Adipocyte (in vitro differentiated cells): ENCODE measurements at regions not wholly inside any gene's neighbourhood (a gene's known extent, or its start where the extent isn't known, plus 50 kb on each side); places are given as distances from the start of the nearest gene placed in this dataset.
"Not testable (repeated sequence)": the region's sequence is repeated elsewhere in the genome, so short reads cannot be mapped to it uniquely, and the experiment has no call there.

Source experiments
- DNase-seq: peaks from one replicate; pipeline ENCODE4 v3.0.0-alpha.2; 2015; ENCODE audit warnings: low read depth
- H3K27me3 ChIP-seq: replicated peaks from 2 replicates; pipeline ENCODE4 v1.7.0; 2013; ENCODE audit warnings: mild to moderate bottlenecking, low read length, moderate library complexity; ENCODE audit not compliant: control insufficient read depth, insufficient read depth
- H3K36me3 ChIP-seq: 2 replicates; pipeline ENCODE4 v1.7.0; 2013; ENCODE audit warnings: low read length, mild to moderate bottlenecking, moderate library complexity; ENCODE audit not compliant: control insufficient read depth, insufficient read depth, severe bottlenecking
- H3K4me1 ChIP-seq: 2 replicates; pipeline ENCODE4 v1.7.0; 2013; ENCODE audit warnings: mild to moderate bottlenecking, low read length, moderate library complexity; ENCODE audit not compliant: control insufficient read depth, insufficient read depth
- H3K4me3 ChIP-seq: 2 replicates; pipeline ENCODE4 v1.7.0; 2013; ENCODE audit warnings: mild to moderate bottlenecking, low read length, moderate library complexity
- H3K9ac ChIP-seq: 2 replicates; pipeline ENCODE4 v1.7.0; 2013; ENCODE audit warnings: mild to moderate bottlenecking, low read length, moderate library complexity
- H3K9me3 ChIP-seq: 2 replicates; pipeline ENCODE4 v1.7.0; 2013; ENCODE audit warnings: mild to moderate bottlenecking, low read length, moderate library complexity; ENCODE audit not compliant: control insufficient read depth

- peaks cover 30% of the 10 kb centered on the region for H3K4me1 ChIP-seq
- H3K27me3 ChIP-seq, result no peaks in the 10 kb centered on the region
- H3K36me3 ChIP-seq, result no peaks in the 10 kb centered on the region
- H3K9me3 ChIP-seq, result no peaks in the 10 kb centered on the region
- no peak overlapping the region for H3K4me3 ChIP-seq
- no peak overlapping the region for H3K9ac ChIP-seq
- peak; percentile 40 for DNase-seq
Observed at GRCh38 chr3:176354843-176355242, 842.4 kb downstream of the TBL1XR1 start.

GRCh38 chr3:176352716-176353334 is 844.5 kb downstream of the TBL1XR1 start:
- Histone ChIP-seq H3K27me3 (no peaks in the 10 kb centered on the region), H3K9ac (no peak overlapping the region), H3K9me3 (no peaks in the 10 kb centered on the region), H3K36me3 (no peaks in the 10 kb centered on the region), H3K4me1 (peaks cover 33% of the 10 kb centered on the region), H3K4me3 (no peak overlapping the region)
- DNase-seq, result peak; percentile 63

- peaks cover 33% of the 10 kb centered on the region for H3K4me1 ChIP-seq
- H3K36me3 ChIP-seq, result no peaks in the 10 kb centered on the region
- no peaks in the 10 kb centered on the region for H3K27me3 ChIP-seq
- H3K9me3 ChIP-seq, result no peaks in the 10 kb centered on the region
- no peak overlapping the region for H3K9ac ChIP-seq
- peak overlapping the region; percentile 28 for H3K4me3 ChIP-seq
- DNase-seq, result peak; percentile 78
Observed at GRCh38 chr3:176351408-176351807, 845.9 kb downstream of the TBL1XR1 start.

GRCh38 chr3:176349706-176350105 is 847.6 kb downstream of the TBL1XR1 start:
- H3K27me3 ChIP-seq, result no peaks in the 10 kb centered on the region
- no peaks in the 10 kb centered on the region for H3K36me3 ChIP-seq
- H3K9me3 ChIP-seq, result no peaks in the 10 kb centered on the region
- H3K4me3 ChIP-seq, result no peak overlapping the region
- peak; percentile 63 for DNase-seq
- H3K4me1 ChIP-seq, result peaks cover 33% of the 10 kb centered on the region
- H3K9ac ChIP-seq, result no peak overlapping the region

GRCh38 chr3:176347424-176348146 is 849.7 kb downstream of the TBL1XR1 start:
- no peak overlapping the region for H3K4me3 ChIP-seq
- H3K4me1 ChIP-seq, result peaks cover 28% of the 10 kb centered on the region
- no peak overlapping the region for H3K9ac ChIP-seq
- DNase-seq, result no peak
- no peaks in the 10 kb centered on the region for H3K36me3 ChIP-seq
- H3K9me3 ChIP-seq, result no peaks in the 10 kb centered on the region
- H3K27me3 ChIP-seq, result no peaks in the 10 kb centered on the region

- Histone ChIP-seq H3K27me3 (no peaks in the 10 kb centered on the region), H3K9me3 (no peaks in the 10 kb centered on the region), H3K9ac (no peak overlapping the region), H3K4me3 (no peak overlapping the region), H3K36me3 (no peaks in the 10 kb centered on the region), H3K4me1 (no peaks in the 10 kb centered on the region)
- no peak for DNase-seq
Observed at GRCh38 chr3:176341963-176342362, 855.3 kb downstream of the TBL1XR1 start.

- Histone ChIP-seq H3K36me3 (no peaks in the 10 kb centered on the region), H3K4me1 (no peaks in the 10 kb centered on the region), H3K4me3 (no peak overlapping the region), H3K9ac (no peak overlapping the region), H3K9me3 (no peaks in the 10 kb centered on the region), H3K27me3 (no peaks in the 10 kb centered on the region)
- DNase-seq, result no peak
Observed at GRCh38 chr3:176328666-176329065, 868.6 kb downstream of the TBL1XR1 start.

GRCh38 chr3:176328198-176328597 is 869.1 kb downstream of the TBL1XR1 start:
- DNase-seq, result no peak
- Histone ChIP-seq H3K36me3 (no peaks in the 10 kb centered on the region), H3K27me3 (no peaks in the 10 kb centered on the region), H3K9ac (no peak overlapping the region), H3K4me1 (no peaks in the 10 kb centered on the region), H3K4me3 (no peak overlapping the region), H3K9me3 (no peaks in the 10 kb centered on the region)

- not testable (repeated sequence) for H3K9ac ChIP-seq, H3K36me3 ChIP-seq, H3K9me3 ChIP-seq, H3K4me3 ChIP-seq, H3K27me3 ChIP-seq, DNase-seq, H3K4me1 ChIP-seq
Observed at GRCh38 chr3:176326894-176327490, 870.3 kb downstream of the TBL1XR1 start.

GRCh38 chr3:176321532-176321931 is 875.8 kb downstream of the TBL1XR1 start:
- not testable (repeated sequence) for H3K27me3 ChIP-seq, H3K36me3 ChIP-seq, H3K4me3 ChIP-seq, H3K9me3 ChIP-seq, H3K4me1 ChIP-seq, DNase-seq, H3K9ac ChIP-seq

GRCh38 chr3:176321099-176321498 is 876.2 kb downstream of the TBL1XR1 start:
- DNase-seq, result no peak
- H3K9me3 ChIP-seq, result no peaks in the 10 kb centered on the region
- no peak overlapping the region for H3K9ac ChIP-seq
- H3K27me3 ChIP-seq, result no peaks in the 10 kb centered on the region
- H3K36me3 ChIP-seq, result no peaks in the 10 kb centered on the region
- no peak overlapping the region for H3K4me3 ChIP-seq
- H3K4me1 ChIP-seq, result no peaks in the 10 kb centered on the region
